ENCODE measurements at regions not wholly inside any gene's neighbourhood (a gene's known extent, or its start where the extent isn't known, plus 50 kb on each side); places are given as distances from the start of the nearest gene placed in this dataset.

- Histone ChIP-seq H3K4me2 (ENCODE audit: unreplicated experiment) (no peak overlapping the region), H3K79me2 (ENCODE audit: insufficient read depth) (no peaks in the 10 kb centered on the region), H3K4me3 (no peak overlapping the region), H3K9me2 (ENCODE audit: insufficient read depth) (no peaks in the 10 kb centered on the region), H3F3A (ENCODE audit: insufficient read depth) (no peaks in the 10 kb centered on the region), H3K36me3 (ENCODE audit: low read depth) (no peaks in the 10 kb centered on the region), H3K27me3 (replicated peaks; ENCODE audit: insufficient read depth) (no peaks in the 10 kb centered on the region), H2AFZ (no peak overlapping the region), H4K20me1 (ENCODE audit: insufficient read depth) (no peaks in the 10 kb centered on the region), H3K27ac (no peak overlapping the region), H3K4me1 (ENCODE audit: insufficient read depth) (no peaks in the 10 kb centered on the region), H3K9me3 (ENCODE audit: low read depth) (no peaks in the 10 kb centered on the region), H3K9ac (no peak overlapping the region)
- TF ChIP-seq EZH2 (IDR thresholded peaks at IDR 0.05; ENCODE audit: insufficient read depth, poor library complexity, severe bottlenecking) (no peak), EZH2phosphoT487 (IDR thresholded peaks at IDR 0.05; ENCODE audit: insufficient read depth, low read depth) (no peak)
- WGBS, 2 experiments (ENCODE audit: low coverage in 1 of 2, low lambda C conversion rate in 2 of 2, missing lambda C conversion rate in 2 of 2) = 9% methylated on average over 5 of the region's 5 CpGs
- in situ Hi-C loops (cut with MboI) = no loop called here
- DNase-seq = no peak
Observed at GRCh38 chr4:29081234-29081955, 1638.8 kb upstream of the PCDH7 start.

GRCh38 chr4:29082684-29083083 lies 1637.5 kb upstream of the PCDH7 start:
- H3K4me1 ChIP-seq (ENCODE audit: insufficient read depth) = no peaks in the 10 kb centered on the region
- no peaks in the 10 kb centered on the region for H3K79me2 ChIP-seq (ENCODE audit: insufficient read depth)
- H2AFZ ChIP-seq = no peak overlapping the region
- H3K9ac ChIP-seq = no peak overlapping the region
- H3K4me3 ChIP-seq = no peak overlapping the region
- H3K27me3 ChIP-seq (replicated peaks; ENCODE audit: insufficient read depth) = no peaks in the 10 kb centered on the region
- in situ Hi-C loops (cut with MboI) = no loop called here
- TF ChIP-seq EZH2phosphoT487 (IDR thresholded peaks at IDR 0.05; ENCODE audit: insufficient read depth, low read depth) (no peak), EZH2 (IDR thresholded peaks at IDR 0.05; ENCODE audit: insufficient read depth, poor library complexity, severe bottlenecking) (no peak)
- DNase-seq = no peak
- no peak overlapping the region for H3K27ac ChIP-seq
- no peaks in the 10 kb centered on the region for H3K36me3 ChIP-seq (ENCODE audit: low read depth)
- WGBS, 2 experiments (ENCODE audit: low coverage in 1 of 2, low lambda C conversion rate in 2 of 2, missing lambda C conversion rate in 2 of 2) = 6 to 8% methylated on average over 5 of the region's 5 CpGs
- H3K4me2 ChIP-seq (ENCODE audit: unreplicated experiment) = no peak overlapping the region
- no peaks in the 10 kb centered on the region for H3F3A ChIP-seq (ENCODE audit: insufficient read depth)
- H3K9me2 ChIP-seq (ENCODE audit: insufficient read depth) = no peaks in the 10 kb centered on the region
- H3K9me3 ChIP-seq (ENCODE audit: low read depth) = no peaks in the 10 kb centered on the region
- H4K20me1 ChIP-seq (ENCODE audit: insufficient read depth) = no peaks in the 10 kb centered on the region

- H3K27ac ChIP-seq = no peak overlapping the region
- no peak overlapping the region for H3K4me3 ChIP-seq
- H3K36me3 ChIP-seq (ENCODE audit: low read depth) = no peaks in the 10 kb centered on the region
- 23 to 24% methylated on average over 4 of the region's 4 CpGs for WGBS, 2 experiments (ENCODE audit: low coverage in 1 of 2, low lambda C conversion rate in 2 of 2, missing lambda C conversion rate in 2 of 2)
- in situ Hi-C loops (cut with MboI) = no loop called here
- no peaks in the 10 kb centered on the region for H3K79me2 ChIP-seq (ENCODE audit: insufficient read depth)
- no peaks in the 10 kb centered on the region for H3K27me3 ChIP-seq (replicated peaks; ENCODE audit: insufficient read depth)
- no peak overlapping the region for H2AFZ ChIP-seq
- H3K9me2 ChIP-seq (ENCODE audit: insufficient read depth) = no peaks in the 10 kb centered on the region
- H4K20me1 ChIP-seq (ENCODE audit: insufficient read depth) = no peaks in the 10 kb centered on the region
- no peak for DNase-seq
- no peak overlapping the region for H3K9ac ChIP-seq
- no peak overlapping the region for H3K4me2 ChIP-seq (ENCODE audit: unreplicated experiment)
- H3F3A ChIP-seq (ENCODE audit: insufficient read depth) = no peaks in the 10 kb centered on the region
- H3K4me1 ChIP-seq (ENCODE audit: insufficient read depth) = no peaks in the 10 kb centered on the region
- H3K9me3 ChIP-seq (ENCODE audit: low read depth) = no peaks in the 10 kb centered on the region
- TF ChIP-seq EZH2phosphoT487 (IDR thresholded peaks at IDR 0.05; ENCODE audit: insufficient read depth, low read depth) = no peak
- no peak for TF ChIP-seq EZH2 (IDR thresholded peaks at IDR 0.05; ENCODE audit: insufficient read depth, poor library complexity, severe bottlenecking)
Observed at GRCh38 chr4:29085748-29086147, 1634.4 kb upstream of the PCDH7 start.

- H3K4me1 ChIP-seq (ENCODE audit: insufficient read depth) = no peaks in the 10 kb centered on the region
- WGBS, 2 experiments (ENCODE audit: low coverage in 1 of 2, low lambda C conversion rate in 2 of 2, missing lambda C conversion rate in 2 of 2) = 61 to 72% methylated on average over 3 of the region's 3 CpGs
- no peaks in the 10 kb centered on the region for H4K20me1 ChIP-seq (ENCODE audit: insufficient read depth)
- no peaks in the 10 kb centered on the region for H3F3A ChIP-seq (ENCODE audit: insufficient read depth)
- H3K4me2 ChIP-seq (ENCODE audit: unreplicated experiment) = no peak overlapping the region
- H3K9ac ChIP-seq = no peak overlapping the region
- no peak overlapping the region for H2AFZ ChIP-seq
- H3K9me3 ChIP-seq (ENCODE audit: low read depth) = peaks cover 2% of the 10 kb centered on the region
- TF ChIP-seq EZH2 (IDR thresholded peaks at IDR 0.05; ENCODE audit: insufficient read depth, poor library complexity, severe bottlenecking) (no peak), EZH2phosphoT487 (IDR thresholded peaks at IDR 0.05; ENCODE audit: insufficient read depth, low read depth) (no peak)
- no peaks in the 10 kb centered on the region for H3K36me3 ChIP-seq (ENCODE audit: low read depth)
- DNase-seq = no peak
- H3K4me3 ChIP-seq = no peak overlapping the region
- H3K27me3 ChIP-seq (replicated peaks; ENCODE audit: insufficient read depth) = no peaks in the 10 kb centered on the region
- no peak overlapping the region for H3K27ac ChIP-seq
- no peaks in the 10 kb centered on the region for H3K9me2 ChIP-seq (ENCODE audit: insufficient read depth)
- in situ Hi-C loops (cut with MboI) = no loop called here
- no peaks in the 10 kb centered on the region for H3K79me2 ChIP-seq (ENCODE audit: insufficient read depth)
Observed at GRCh38 chr4:29104694-29105093, 1615.5 kb upstream of the PCDH7 start.
